H1 (cell line): ENCODE measurements at regions not wholly inside any gene's neighbourhood (a gene's known extent, or its start where the extent isn't known, plus 50 kb on each side); places are given as distances from the start of the nearest gene placed in this dataset.

ENCODE experiments used
- CTCF ChIA-PET: fragments of 300-600 bp; sonication (Branson Sonifier 250); formaldehyde crosslinking; loops from one replicate; lab custom pipeline; 2021; ENCODE audit not compliant: partially characterized antibody; lab: Charles Lee
- POLR2A ChIA-PET: fragments of 300-600 bp; sonication (Branson Sonifier 250); formaldehyde crosslinking; loops from one replicate; lab custom pipeline; 2021; ENCODE audit warnings: inconsistent platforms; ENCODE audit not compliant: partially characterized antibody; lab: Charles Lee
- DNase-seq, 2 experiments: peaks; one replicate each; pipeline versions ENCODE4 v3.0.0 to v3.0.0-alpha.2; 2010 to 2022; ENCODE audit warnings: low spot score in 2 of 2, low read depth in 1 of 2, mixed read lengths in 1 of 2
- FAIRE-seq: peaks from 2 replicates; lab custom pipeline; 2011; peaks lifted over from hg19 to GRCh38; lab: Jason Lieb, UNC
- H2AFZ ChIP-seq: 2 replicates; pipeline ENCODE4 v1.8.1; 2012; ENCODE audit warnings: low read length, inconsistent platforms
- H2AK5ac ChIP-seq: 2 replicates; pipeline ENCODE4 v1.6.1; 2013; ENCODE audit warnings: low read depth, low read length
- H2BK120ac ChIP-seq: replicated peaks from 2 replicates; pipeline ENCODE3; 2013; ENCODE audit warnings: low read depth, low read length, inconsistent platforms
- H2BK12ac ChIP-seq: 2 replicates; pipeline ENCODE4 v1.6.1; 2013; ENCODE audit warnings: low read depth, low read length
- H2BK15ac ChIP-seq: 2 replicates; pipeline ENCODE4 v1.6.1; 2013; ENCODE audit warnings: low read length
- H2BK20ac ChIP-seq: 2 replicates; pipeline ENCODE4 v1.6.1; 2013; ENCODE audit warnings: low read length
- H2BK5ac ChIP-seq: 2 replicates; pipeline ENCODE4 v1.6.1; 2013; ENCODE audit warnings: low read depth, low read length
- H3K14ac ChIP-seq: 2 replicates; pipeline ENCODE4 v1.6.1; 2013; ENCODE audit warnings: inconsistent platforms; ENCODE audit not compliant: insufficient read length
- H3K18ac ChIP-seq: 2 replicates; pipeline ENCODE4 v1.6.1; 2013; ENCODE audit warnings: low read length; ENCODE audit errors: extremely low read depth
- H3K23ac ChIP-seq: 2 replicates; pipeline ENCODE4 v1.6.1; 2013; ENCODE audit warnings: inconsistent platforms; ENCODE audit not compliant: insufficient read length
- H3K23me2 ChIP-seq: 2 replicates; pipeline ENCODE4 v1.6.1; 2013; ENCODE audit warnings: low read depth, low read length
- H3K27ac ChIP-seq: 2 replicates; pipeline ENCODE4 v1.6.1; 2011; ENCODE audit warnings: low read depth, low read length, inconsistent platforms
- H3K27me3 ChIP-seq, 4 experiments: replicated peaks in 1 of 4; 1 replicate in 1 of 4; 2 replicates in 3 of 4; pipeline versions ENCODE4 v1.6.1 to v1.8.1; 2011 to 2013; ENCODE audit warnings: low read length in 3 of 4, mild to moderate bottlenecking in 3 of 4, inconsistent platforms in 2 of 4, mixed read lengths in 2 of 4, moderate library complexity in 1 of 4; ENCODE audit not compliant: control insufficient read depth in 3 of 4, insufficient read depth in 3 of 4; ENCODE audit errors: extremely low read depth in 1 of 4
- H3K36me3 ChIP-seq, 4 experiments: 2 replicates each; pipeline versions ENCODE4 v1.6.1 to v1.8.1; 2011 to 2013; ENCODE audit warnings: mild to moderate bottlenecking in 4 of 4, low read length in 3 of 4, moderate library complexity in 2 of 4, control low read depth in 1 of 4, inconsistent platforms in 1 of 4; ENCODE audit not compliant: insufficient read depth in 4 of 4, control insufficient read depth in 2 of 4
- H3K4ac ChIP-seq: replicated peaks from 2 replicates; pipeline ENCODE3; 2013; ENCODE audit warnings: low read length, low read depth, mixed read lengths, inconsistent platforms; ENCODE audit not compliant: insufficient read length
- H3K4me1 ChIP-seq, 4 experiments: replicated peaks in 1 of 4; 1 replicate in 1 of 4; 2 replicates in 3 of 4; pipeline versions ENCODE4 v1.6.1 to v1.8.1; 2011 to 2013; ENCODE audit warnings: low read length in 3 of 4, inconsistent platforms in 2 of 4, mixed read lengths in 1 of 4; ENCODE audit not compliant: insufficient read depth in 4 of 4, control insufficient read depth in 3 of 4
- H3K4me2 ChIP-seq, 2 experiments: 2 replicates each; pipeline versions ENCODE4 v1.6.1 to v1.8.1; 2011 to 2013; ENCODE audit warnings: low read depth in 2 of 2, low read length in 2 of 2, control low read depth in 1 of 2, inconsistent platforms in 1 of 2, mild to moderate bottlenecking in 1 of 2; ENCODE audit not compliant: insufficient read depth in 1 of 2
- H3K4me3 ChIP-seq, 4 experiments: fragments of 200-600, 300-600 bp in 1 of 4; sonication (generic), shearing (Covaris generic), sonication (Bioruptor Twin) in 1 of 4; 2 replicates each; pipeline versions ENCODE4 v1.5.1 to v1.8.1; 2011 to 2016; ENCODE audit warnings: low read length in 4 of 4, low read depth in 3 of 4, control low read depth in 2 of 4, inconsistent platforms in 2 of 4, mild to moderate bottlenecking in 2 of 4, mixed read lengths in 1 of 4, moderate library complexity in 1 of 4; ENCODE audit not compliant: insufficient read depth in 2 of 4; ENCODE audit errors: extremely low read depth in 1 of 4
- H3K56ac ChIP-seq: replicated peaks from 2 replicates; pipeline ENCODE3; 2013; ENCODE audit warnings: low read depth, mild to moderate bottlenecking, mixed read lengths, low read length, inconsistent platforms; ENCODE audit not compliant: insufficient read length
- H3K79me1 ChIP-seq: 2 replicates; pipeline ENCODE4 v1.6.1; 2013; ENCODE audit warnings: low read depth, low read length, control low read depth
- H3K79me2 ChIP-seq, 2 experiments: 2 replicates each; pipeline versions ENCODE4 v1.6.1 to v1.8.1; 2012 to 2013; ENCODE audit warnings: low read length in 2 of 2, mild to moderate bottlenecking in 2 of 2, inconsistent platforms in 1 of 2; ENCODE audit not compliant: insufficient read depth in 2 of 2, control insufficient read depth in 1 of 2
- H3K9ac ChIP-seq, 4 experiments: replicated peaks in 1 of 4; 1 replicate in 1 of 4; 2 replicates in 3 of 4; pipeline versions ENCODE4 v1.6.1 to v1.8.1; 2011 to 2013; ENCODE audit warnings: low read depth in 3 of 4, low read length in 3 of 4, control low read depth in 2 of 4, mild to moderate bottlenecking in 2 of 4, moderate library complexity in 2 of 4, inconsistent platforms in 1 of 4; ENCODE audit errors: extremely low read depth in 1 of 4
- H3K9me3 ChIP-seq, 2 experiments: 2 replicates each; pipeline versions ENCODE4 v1.6.1 to v1.8.1; 2012 to 2013; ENCODE audit warnings: mild to moderate bottlenecking in 2 of 2, moderate library complexity in 2 of 2, control low read depth in 1 of 2, inconsistent platforms in 1 of 2, low read depth in 1 of 2, low read length in 1 of 2, mixed read lengths in 1 of 2; ENCODE audit not compliant: insufficient read depth in 2 of 2
- H4K20me1 ChIP-seq, 2 experiments: replicated peaks in 1 of 2; 2 replicates each; pipeline versions ENCODE3 to v1.8.1; 2011 to 2013; ENCODE audit warnings: inconsistent platforms in 2 of 2, low read length in 2 of 2, mild to moderate bottlenecking in 1 of 2; ENCODE audit not compliant: insufficient read depth in 2 of 2, control insufficient read depth in 1 of 2
- H4K5ac ChIP-seq: 2 replicates; pipeline ENCODE4 v1.6.1; 2013; ENCODE audit warnings: low read length, low read depth, mixed read lengths, inconsistent platforms; ENCODE audit not compliant: insufficient read length
- H4K8ac ChIP-seq: 2 replicates; pipeline ENCODE4 v1.8.0; 2013; ENCODE audit warnings: mild to moderate bottlenecking, moderate library complexity, low read length, inconsistent platforms; ENCODE audit not compliant: insufficient read depth; ENCODE audit errors: extremely low read depth
- H4K91ac ChIP-seq: replicated peaks from 2 replicates; pipeline ENCODE3; 2013; ENCODE audit warnings: low read length, mixed read lengths, inconsistent platforms; ENCODE audit not compliant: insufficient read length
- ASH2L ChIP-seq: fragments of 200-600, 300-600 bp; sonication (generic); IDR thresholded peaks from one replicate; pipeline ENCODE4 v1.7.1; 2017; ENCODE audit warnings: low read length
- CBX5 ChIP-seq: fragments of 300-800, 300-1000 bp; sonication (generic); IDR thresholded peaks from 2 replicates; pipeline ENCODE4 v1.7.1; 2016; ENCODE audit warnings: antibody characterized with exemption, low read length, low read depth
- CEBPB ChIP-seq: IDR thresholded peaks from 2 replicates; pipeline ENCODE4 v1.6.1; 2012; ENCODE audit warnings: low read depth, low read length
- E2F6 ChIP-seq: IDR thresholded peaks from 2 replicates; pipeline ENCODE4 v1.6.1; 2012; ENCODE audit warnings: inconsistent platforms
- GABPA ChIP-seq: IDR thresholded peaks from 2 replicates; pipeline ENCODE4 v1.6.1; 2011; ENCODE audit warnings: mild to moderate bottlenecking, low read length, moderate library complexity, borderline replicate concordance; ENCODE audit not compliant: insufficient read depth
- GTF2F1 ChIP-seq: IDR thresholded peaks from 2 replicates; pipeline ENCODE4 v1.6.1; 2012; ENCODE audit warnings: low read depth, low read length, improper control_type of control experiment, borderline replicate concordance
- KDM5A ChIP-seq: fragments of 200-600 bp; IDR thresholded peaks from 2 replicates; pipeline ENCODE4 v1.7.1; 2012; ENCODE audit warnings: mild to moderate bottlenecking, low read length, inconsistent platforms, mixed read lengths
- MAX ChIP-seq: IDR thresholded peaks from 2 replicates; pipeline ENCODE4 v1.6.1; 2012; ENCODE audit warnings: inconsistent platforms
- PHF8 ChIP-seq: fragments of 200-600 bp; sonication (generic); conservative IDR thresholded peaks from 2 replicates; pipeline ENCODE4 v1.7.1; 2012; ENCODE audit warnings: low read depth, mild to moderate bottlenecking, inconsistent platforms, low read length, moderate library complexity
- POLR2AphosphoS5 ChIP-seq: IDR thresholded peaks from 2 replicates; pipeline ENCODE4 v1.6.1; 2011; ENCODE audit warnings: low read depth, low read length
- RAD21 ChIP-seq, 2 experiments: IDR thresholded peaks in 1 of 2; conservative IDR thresholded peaks in 1 of 2; 2 replicates each; pipeline ENCODE4 v1.6.1; 2011; ENCODE audit warnings: low read depth in 2 of 2, low read length in 2 of 2, improper control_type of control experiment in 1 of 2, inconsistent platforms in 1 of 2, mild to moderate bottlenecking in 1 of 2, moderate library complexity in 1 of 2
- SIX5 ChIP-seq: IDR thresholded peaks from 2 replicates; pipeline ENCODE4 v1.6.1; 2011; ENCODE audit warnings: mild to moderate bottlenecking, low read depth, low read length
- WGBS, 2 experiments: shearing (Covaris generic) in 1 of 2; methylation state at CpG; one replicate each; pipeline versions ENCODE4 v1.1.6 to v1.1.7; 2013 to 2015; ENCODE audit warnings: low lambda C conversion rate in 2 of 2, mixed read lengths in 2 of 2, inconsistent platforms in 1 of 2, low coverage in 1 of 2, missing lambda C conversion rate in 1 of 2; ENCODE audit not compliant: insufficient replicate concordance in 2 of 2, insufficient coverage in 1 of 2, insufficient read length in 1 of 2; ENCODE audit errors: extremely low coverage in 1 of 2, missing lambda C conversion rate in 1 of 2; 5-methylcytosine and 5-hydroxymethylcytosine counted together

GRCh38 chr10:130464426-130464825, 328.2 kb downstream of the GLRX3 start:
- Histone ChIP-seq H4K91ac (no peak overlapping the region), H3K18ac (no peak overlapping the region), H2AK5ac (no peak overlapping the region), H3K23ac (no peak overlapping the region), H3K4ac (no peak overlapping the region), H2BK120ac (no peak overlapping the region), H3K14ac (no peak overlapping the region), H3K79me1 (no peaks in the 10 kb centered on the region), H2BK12ac (no peak overlapping the region), H4K5ac (no peak overlapping the region), H4K8ac (no peak overlapping the region), H3K56ac (no peak overlapping the region), H3K4me3 (no peak overlapping the region), H3K4me1 (no peaks in the 10 kb centered on the region), H3K23me2 (no peaks in the 10 kb centered on the region), H3K9me3 (peaks cover 4 to 10% of the 10 kb centered on the region in 2 experiments; a peak in 3 of 4 replicates), H2BK20ac (no peak overlapping the region), H3K4me2 (no peak overlapping the region), H3K79me2 (no peaks in the 10 kb centered on the region), H3K27ac (no peak overlapping the region), H3K27me3 (no peaks in the 10 kb centered on the region), H2BK5ac (no peak overlapping the region), H2BK15ac (no peak overlapping the region), H3K9ac (no peak overlapping the region), H4K20me1 (no peaks in the 10 kb centered on the region), H3K36me3 (no peaks in the 10 kb centered on the region), H2AFZ (no peak overlapping the region)
- DNase-seq: peak in 1 of 2 experiments; percentile 16
- CTCF ChIA-PET: interaction anchor here (0.7 to 2.3 kb wide), 4 partner anchors 19 to 126 kb away, joined by 3 to 8 read pairs (median 6); no protein-coding TSS in a partner anchor
- FAIRE-seq: no peak
- POLR2A ChIA-PET: no interaction called here
- TF ChIP-seq MAX (no peak), PHF8 (no peak), SIX5 (no peak), E2F6 (no peak), CBX5 (no peak), RAD21 (IDR thresholded peaks at IDR 0.05 in 1 of 2, conservative IDR thresholded peaks at IDR 0.05 in 1 of 2; ENCODE audit: low read depth in 2 of 2, low read length in 2 of 2) (no peak), CEBPB (no peak), GABPA (no peak), KDM5A (no peak), POLR2AphosphoS5 (no peak), GTF2F1 (no peak), ASH2L (no peak)
- WGBS, 2 experiments: 95% methylated on average over 7 of the region's 7 CpGs; no CpG with 5 or more reads in 1 of the 2 experiments
